PFSK-1 (cell line): ENCODE measurements at regions not wholly inside any gene's neighbourhood (a gene's known extent, or its start where the extent isn't known, plus 50 kb on each side); places are given as distances from the start of the nearest gene placed in this dataset.

ENCODE experiments used
- SIN3A ChIP-seq: IDR thresholded peaks from 2 replicates; pipeline ENCODE4 v1.6.1; 2012; ENCODE audit warnings: mild to moderate bottlenecking, low read length, moderate library complexity, borderline replicate concordance; ENCODE audit not compliant: insufficient read depth
- TAF1 ChIP-seq: IDR thresholded peaks from 2 replicates; pipeline ENCODE4 v1.6.1; 2012; ENCODE audit warnings: low read length, control low read depth, borderline replicate concordance; ENCODE audit not compliant: insufficient read depth

DNA sequence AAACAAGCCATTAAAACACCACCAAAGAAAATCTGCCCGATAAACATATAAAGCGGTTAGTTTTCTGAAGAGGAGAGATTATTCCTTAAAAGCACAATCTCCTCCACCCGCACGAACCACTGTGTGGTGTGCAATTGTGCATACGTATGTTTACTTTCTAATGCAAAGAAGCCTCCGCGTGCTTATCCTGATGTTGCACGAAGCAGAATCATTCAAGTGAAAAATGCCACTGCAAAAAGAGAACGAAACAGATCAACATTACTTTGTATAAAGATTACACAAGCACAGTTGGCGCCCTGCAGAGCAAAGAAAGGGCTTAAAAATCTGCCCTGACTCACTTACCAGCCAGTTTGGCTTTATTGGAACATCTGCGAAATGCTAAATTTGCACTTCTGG is 166.8 kb downstream of the ZNF281 start:
- no peak for TF ChIP-seq TAF1
- no peak for TF ChIP-seq SIN3A
